ENCODE measurements at regions not wholly inside any gene's neighbourhood (a gene's known extent, or its start where the extent isn't known, plus 50 kb on each side); places are given as distances from the start of the nearest gene placed in this dataset.
"Not testable (repeated sequence)": the region's sequence is repeated elsewhere in the genome, so short reads cannot be mapped to it uniquely, and the experiment has no call there.

GRCh38 chr9:79500196-79500864 is 71.4 kb upstream of the TLE4 start:
- not testable (repeated sequence) for TF ChIP-seq CTCF, POLR2A (IDR thresholded peaks at IDR 0.05)

All from ovary (tissue), 3 donors.